Loucy (cell line): ENCODE measurements at regions not wholly inside any gene's neighbourhood (a gene's known extent, or its start where the extent isn't known, plus 50 kb on each side); places are given as distances from the start of the nearest gene placed in this dataset.

Source experiments
- CTCF ChIP-seq: fragments of 200-600 bp; sonication (generic); conservative IDR thresholded peaks from 2 replicates; pipeline ENCODE4 v1.5.1; 2014; ENCODE audit warnings: mild to moderate bottlenecking, antibody characterized with exemption, low read length
- EZH2phosphoT487 ChIP-seq: fragments of 200-600 bp; IDR thresholded peaks from 2 replicates; pipeline ENCODE4 v1.6.1; 2018; ENCODE audit warnings: antibody characterized with exemption, mild to moderate bottlenecking, moderate library complexity, borderline replicate concordance

GRCh38 chr16:72243621-72244020, 71.7 kb upstream of the PMFBP1 start:
- TF ChIP-seq CTCF = no peak
- TF ChIP-seq EZH2phosphoT487 = no peak
